H9 (cell line): ENCODE measurements at regions not wholly inside any gene's neighbourhood (a gene's known extent, or its start where the extent isn't known, plus 50 kb on each side); places are given as distances from the start of the nearest gene placed in this dataset.

Experiments
- DNase-seq: peaks from one replicate; pipeline ENCODE4 v3.0.0-alpha.2; 2017
- H2AFZ ChIP-seq: one replicate; pipeline ENCODE4 v1.6.1; 2013; ENCODE audit warnings: mild to moderate bottlenecking, low read length, control low read depth, moderate library complexity
- H2AK5ac ChIP-seq: 2 replicates; pipeline ENCODE4 v1.6.1; 2013; ENCODE audit warnings: low read length, control low read depth, mixed read lengths; ENCODE audit not compliant: insufficient read length
- H2BK120ac ChIP-seq: one replicate; pipeline ENCODE4 v1.6.1; 2013; ENCODE audit warnings: low read depth, mild to moderate bottlenecking, low read length, control low read depth, inconsistent platforms; ENCODE audit not compliant: poor library complexity, severe bottlenecking
- H2BK12ac ChIP-seq: 2 replicates; pipeline ENCODE4 v1.6.1; 2013; ENCODE audit warnings: low read length, control low read depth, mixed read lengths, low read depth; ENCODE audit not compliant: insufficient read length
- H2BK15ac ChIP-seq: 2 replicates; pipeline ENCODE4 v1.6.1; 2013; ENCODE audit warnings: low read depth, low read length, control low read depth
- H2BK20ac ChIP-seq: one replicate; pipeline ENCODE4 v1.6.1; 2013; ENCODE audit warnings: low read depth, mild to moderate bottlenecking, low read length, control low read depth, inconsistent platforms; ENCODE audit not compliant: poor library complexity, severe bottlenecking
- H2BK5ac ChIP-seq: 2 replicates; pipeline ENCODE4 v1.6.1; 2013; ENCODE audit warnings: low read length, control low read depth, mixed read lengths; ENCODE audit not compliant: insufficient read length
- H3K14ac ChIP-seq: 2 replicates; pipeline ENCODE4 v1.6.1; 2013; ENCODE audit warnings: low read length, control low read depth; ENCODE audit not compliant: insufficient read depth
- H3K18ac ChIP-seq: 2 replicates; pipeline ENCODE4 v1.6.1; 2013; ENCODE audit warnings: low read depth, mild to moderate bottlenecking, mixed read lengths, low read length, control low read depth; ENCODE audit not compliant: insufficient read length
- H3K23ac ChIP-seq: 2 replicates; pipeline ENCODE4 v1.6.1; 2013; ENCODE audit warnings: low read length, control low read depth, mixed read lengths, low read depth; ENCODE audit not compliant: insufficient read length
- H3K23me2 ChIP-seq: 2 replicates; pipeline ENCODE4 v1.6.1; 2013; ENCODE audit warnings: low read depth, mild to moderate bottlenecking, mixed read lengths, low read length, control low read depth; ENCODE audit not compliant: insufficient read length, poor library complexity, severe bottlenecking
- H3K27ac ChIP-seq: 2 replicates; pipeline ENCODE4 v1.5.1; 2013; ENCODE audit warnings: low read length, control low read depth, mixed read lengths, low read depth; ENCODE audit not compliant: insufficient read length
- H3K27me3 ChIP-seq: 2 replicates; pipeline ENCODE4 v1.6.1; 2013; ENCODE audit warnings: low read length, control low read depth, inconsistent platforms; ENCODE audit not compliant: insufficient read depth
- H3K4ac ChIP-seq: 2 replicates; pipeline ENCODE4 v1.6.1; 2013; ENCODE audit warnings: low read depth, mild to moderate bottlenecking, control low read depth, inconsistent platforms, low read length, moderate library complexity
- H3K4me1 ChIP-seq: 2 replicates; pipeline ENCODE4 v1.6.1; 2013; ENCODE audit warnings: low read length, control low read depth, inconsistent platforms; ENCODE audit not compliant: insufficient read depth
- H3K4me2 ChIP-seq: 2 replicates; pipeline ENCODE4 v1.6.1; 2013; ENCODE audit warnings: low read length, control low read depth, mixed read lengths; ENCODE audit not compliant: insufficient read length, insufficient read depth
- H3K56ac ChIP-seq: 2 replicates; pipeline ENCODE4 v1.6.1; 2013; ENCODE audit warnings: low read depth, mild to moderate bottlenecking, mixed read lengths, low read length, control low read depth; ENCODE audit not compliant: insufficient read length
- H3K79me1 ChIP-seq: 2 replicates; pipeline ENCODE4 v1.6.1; 2013; ENCODE audit warnings: low read depth, mild to moderate bottlenecking, moderate library complexity, low read length, control low read depth, inconsistent platforms; ENCODE audit not compliant: insufficient read depth, poor library complexity, severe bottlenecking
- H3K79me2 ChIP-seq: 2 replicates; pipeline ENCODE4 v1.6.1; 2013; ENCODE audit warnings: low read length, control low read depth, inconsistent platforms; ENCODE audit not compliant: insufficient read depth
- H3K9ac ChIP-seq: 2 replicates; pipeline ENCODE4 v1.6.1; 2013; ENCODE audit warnings: low read length, control low read depth, mixed read lengths; ENCODE audit not compliant: insufficient read length; ENCODE audit errors: extremely low read depth
- H3K9me3 ChIP-seq: one replicate; pipeline ENCODE4 v1.6.1; 2013; ENCODE audit warnings: low read depth, low read length, inconsistent platforms; ENCODE audit not compliant: control insufficient read depth
- H3T11ph ChIP-seq: one replicate; pipeline ENCODE4 v1.6.1; 2013; ENCODE audit warnings: mild to moderate bottlenecking, low read length, control low read depth, inconsistent platforms
- H4K20me1 ChIP-seq: one replicate; pipeline ENCODE4 v1.6.1; 2013; ENCODE audit not compliant: control insufficient read depth, insufficient read length, insufficient read depth
- H4K5ac ChIP-seq: 2 replicates; pipeline ENCODE4 v1.6.1; 2013; ENCODE audit warnings: low read depth, mild to moderate bottlenecking, mixed read lengths, low read length, control low read depth; ENCODE audit not compliant: insufficient read length
- H4K8ac ChIP-seq: replicated peaks from 2 replicates; pipeline ENCODE4 v1.6.1; 2013; ENCODE audit warnings: low read length, control low read depth, mixed read lengths, low read depth; ENCODE audit not compliant: insufficient read length
- H4K91ac ChIP-seq: 2 replicates; pipeline ENCODE4 v1.6.1; 2013; ENCODE audit warnings: low read depth, mild to moderate bottlenecking, moderate library complexity, mixed read lengths, low read length, control low read depth; ENCODE audit not compliant: insufficient read length
- H3K27ac Mint-ChIP-seq, 3 experiments: 2 replicates in 2 of 3; 3 replicates in 1 of 3; pipeline ENCODE4 v1.8.0; 2020 to 2021; ENCODE audit warnings: mixed read lengths in 3 of 3, mild to moderate bottlenecking in 1 of 3, moderate library complexity in 1 of 3
- H3K27me3 Mint-ChIP-seq: 2 replicates; pipeline ENCODE4 v1.8.0; 2021; ENCODE audit warnings: low read depth, mild to moderate bottlenecking, moderate library complexity, mixed read lengths
- H3K36me3 Mint-ChIP-seq, 3 experiments: 2 replicates in 2 of 3; 3 replicates in 1 of 3; pipeline ENCODE4 v1.8.0; 2020 to 2021; ENCODE audit warnings: low read depth in 3 of 3, mixed read lengths in 3 of 3; ENCODE audit not compliant: insufficient read depth in 1 of 3
- H3K4me1 Mint-ChIP-seq, 2 experiments: 2 replicates each; pipeline ENCODE4 v1.8.0; 2020; ENCODE audit warnings: mixed read lengths in 2 of 2
- H3K4me3 Mint-ChIP-seq, 2 experiments: 2 replicates in 1 of 2; 3 replicates in 1 of 2; pipeline ENCODE4 v1.8.0; 2020 to 2021; ENCODE audit warnings: mild to moderate bottlenecking in 2 of 2, mixed read lengths in 2 of 2, moderate library complexity in 1 of 2
- H3K9me3 Mint-ChIP-seq, 2 experiments: 2 replicates in 1 of 2; 3 replicates in 1 of 2; pipeline ENCODE4 v1.8.0; 2020; ENCODE audit warnings: mild to moderate bottlenecking in 2 of 2, mixed read lengths in 2 of 2, moderate library complexity in 1 of 2
- CTCF ChIP-seq: fragments of 200-600 bp; sonication (generic); conservative IDR thresholded peaks from 3 replicates; pipeline ENCODE4 v1.8.0; 2021; ENCODE audit warnings: antibody characterized with exemption, mild to moderate bottlenecking
- WGBS: extraction: QIAGEN DNeasy Blood & Tissue Kit; methylation state at CpG from one replicate; pipeline ENCODE4 v1.1.7; 2013; ENCODE audit warnings: missing lambda C conversion rate, low lambda C conversion rate, mixed read lengths; ENCODE audit not compliant: insufficient read length; ENCODE audit errors: extremely low coverage; 5-methylcytosine and 5-hydroxymethylcytosine counted together

GRCh38 chr10:78901694-78902093 lies 167.1 kb upstream of the ZMIZ1 start:
- Histone ChIP-seq H3K27ac (no peak overlapping the region), H3K79me2 (no peaks in the 10 kb centered on the region), H4K8ac (no peak overlapping the region), H2AK5ac (no peak overlapping the region), H3K4me1 (no peaks in the 10 kb centered on the region), H2BK20ac (no peak overlapping the region), H2BK120ac (no peak overlapping the region), H3K23me2 (no peaks in the 10 kb centered on the region), H4K5ac (no peak overlapping the region), H3K4me2 (no peak overlapping the region), H3K56ac (no peak overlapping the region), H4K20me1 (peaks cover 2% of the 10 kb centered on the region), H3K18ac (no peak overlapping the region), H2BK5ac (no peak overlapping the region), H3K9ac (no peak overlapping the region), H2BK15ac (no peak overlapping the region), H3K4ac (no peak overlapping the region), H3T11ph (no peak overlapping the region), H2AFZ (no peak overlapping the region), H3K79me1 (no peaks in the 10 kb centered on the region), H2BK12ac (no peak overlapping the region), H3K27me3 (no peaks in the 10 kb centered on the region), H4K91ac (no peak overlapping the region), H3K14ac (no peak overlapping the region), H3K9me3 (no peaks in the 10 kb centered on the region), H3K23ac (no peak overlapping the region)
- DNase-seq: no peak
- no peak for TF ChIP-seq CTCF
- Mint-ChIP-seq H3K27ac (no peak overlapping the region), H3K9me3 (no peaks in the 10 kb centered on the region), H3K27me3 (peaks cover 9% of the 10 kb centered on the region), H3K36me3 (no peaks in the 10 kb centered on the region), H3K4me3 (no peak overlapping the region), H3K4me1 (peaks cover 22 to 24% of the 10 kb centered on the region in 2 experiments)
- 100% methylated on average over 1 of the region's 1 CpG for WGBS
